ENCODE measurements at regions not wholly inside any gene's neighbourhood (a gene's known extent, or its start where the extent isn't known, plus 50 kb on each side); places are given as distances from the start of the nearest gene placed in this dataset.

GRCh38 chr20:55052459-55052858 lies 577.1 kb downstream of the DOK5 start:
- Histone ChIP-seq H3K4me3 (no peak overlapping the region), H3K4me1 (ENCODE audit: low read depth) (no peaks in the 10 kb centered on the region), H3K27ac (no peak overlapping the region), H3K27me3 (no peaks in the 10 kb centered on the region), H3K9me3 (ENCODE audit: low read depth) (no peaks in the 10 kb centered on the region), H3K36me3 (no peaks in the 10 kb centered on the region)
- TF ChIP-seq, protein P1, sequence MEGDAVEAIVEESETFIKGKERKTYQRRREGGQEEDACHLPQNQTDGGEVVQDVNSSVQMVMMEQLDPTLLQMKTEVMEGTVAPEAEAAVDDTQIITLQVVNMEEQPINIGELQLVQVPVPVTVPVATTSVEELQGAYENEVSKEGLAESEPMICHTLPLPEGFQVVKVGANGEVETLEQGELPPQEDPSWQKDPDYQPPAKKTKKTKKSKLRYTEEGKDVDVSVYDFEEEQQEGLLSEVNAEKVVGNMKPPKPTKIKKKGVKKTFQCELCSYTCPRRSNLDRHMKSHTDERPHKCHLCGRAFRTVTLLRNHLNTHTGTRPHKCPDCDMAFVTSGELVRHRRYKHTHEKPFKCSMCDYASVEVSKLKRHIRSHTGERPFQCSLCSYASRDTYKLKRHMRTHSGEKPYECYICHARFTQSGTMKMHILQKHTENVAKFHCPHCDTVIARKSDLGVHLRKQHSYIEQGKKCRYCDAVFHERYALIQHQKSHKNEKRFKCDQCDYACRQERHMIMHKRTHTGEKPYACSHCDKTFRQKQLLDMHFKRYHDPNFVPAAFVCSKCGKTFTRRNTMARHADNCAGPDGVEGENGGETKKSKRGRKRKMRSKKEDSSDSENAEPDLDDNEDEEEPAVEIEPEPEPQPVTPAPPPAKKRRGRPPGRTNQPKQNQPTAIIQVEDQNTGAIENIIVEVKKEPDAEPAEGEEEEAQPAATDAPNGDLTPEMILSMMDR (IDR thresholded peaks at IDR 0.05; ENCODE audit: low read depth, low read length) = no peak
- no peak for DNase-seq (ENCODE audit: low read depth in 1 of 2, low spot score in 1 of 2)

DNA sequence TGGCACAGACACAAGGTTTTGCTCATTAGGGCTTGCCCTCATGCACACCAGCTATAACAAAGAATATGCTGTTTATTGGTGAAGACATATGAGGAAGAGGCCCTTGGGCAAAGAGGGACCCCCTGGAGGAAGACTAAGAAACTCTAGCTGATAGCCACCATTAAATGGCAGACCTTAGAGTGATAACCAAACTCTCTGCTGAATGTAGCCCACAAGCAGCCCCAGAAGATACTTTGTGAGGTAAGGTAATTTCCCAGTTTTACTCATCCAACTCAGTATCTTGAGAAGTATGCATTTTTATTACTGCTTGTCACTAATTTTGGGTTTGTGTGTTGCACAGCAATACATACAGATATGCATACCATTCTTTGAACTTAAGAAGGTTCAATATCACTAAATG lies 563.3 kb downstream of the DOK5 start:
- TF ChIP-seq, protein P1 (IDR thresholded peaks at IDR 0.05; ENCODE audit: low read depth, low read length) = no peak
- H3K27ac ChIP-seq = no peak overlapping the region
- H3K4me3 ChIP-seq = no peak overlapping the region
- no peaks in the 10 kb centered on the region for H3K4me1 ChIP-seq (ENCODE audit: low read depth)
- no peaks in the 10 kb centered on the region for H3K27me3 ChIP-seq
- no peak for DNase-seq (ENCODE audit: low read depth in 1 of 2, low spot score in 1 of 2)
- no peaks in the 10 kb centered on the region for H3K9me3 ChIP-seq (ENCODE audit: low read depth)
- H3K36me3 ChIP-seq = no peaks in the 10 kb centered on the region

DNA sequence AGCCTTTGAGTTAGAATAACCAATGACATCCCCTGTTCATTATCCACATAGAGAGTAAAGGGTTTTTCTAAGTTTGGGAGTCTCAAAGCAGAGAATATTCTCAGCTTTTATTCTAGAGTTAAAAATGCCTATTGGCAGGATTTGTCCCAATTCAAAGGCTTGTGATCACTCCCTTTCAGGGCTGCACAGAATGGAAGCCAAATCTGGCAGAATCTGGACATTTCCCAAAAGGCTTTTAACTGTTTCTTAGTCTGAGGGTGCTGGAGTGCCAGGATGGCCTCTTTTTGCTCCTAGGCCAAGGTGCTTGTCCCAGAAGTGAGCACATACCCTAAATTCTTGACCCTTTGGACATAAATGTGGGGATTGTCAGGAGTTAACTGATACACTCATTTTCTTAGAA lies 556.6 kb downstream of the DOK5 start:
- no peaks in the 10 kb centered on the region for H3K4me1 ChIP-seq (ENCODE audit: low read depth)
- TF ChIP-seq, protein P1 (IDR thresholded peaks at IDR 0.05; ENCODE audit: low read depth, low read length) = no peak
- no peaks in the 10 kb centered on the region for H3K36me3 ChIP-seq
- H3K4me3 ChIP-seq = no peak overlapping the region
- no peak overlapping the region for H3K27ac ChIP-seq
- DNase-seq (ENCODE audit: low read depth in 1 of 2, low spot score in 1 of 2) = no peak
- H3K9me3 ChIP-seq (ENCODE audit: low read depth) = no peaks in the 10 kb centered on the region
- H3K27me3 ChIP-seq = no peaks in the 10 kb centered on the region

GRCh38 chr20:55014766-55015165 lies 539.4 kb downstream of the DOK5 start:
- H3K27me3 ChIP-seq = no peaks in the 10 kb centered on the region
- no peaks in the 10 kb centered on the region for H3K4me1 ChIP-seq (ENCODE audit: low read depth)
- H3K9me3 ChIP-seq (ENCODE audit: low read depth) = no peaks in the 10 kb centered on the region
- no peak overlapping the region for H3K4me3 ChIP-seq
- H3K27ac ChIP-seq = no peak overlapping the region
- no peak for DNase-seq (ENCODE audit: low read depth in 1 of 2, low spot score in 1 of 2)
- TF ChIP-seq, protein P1 (IDR thresholded peaks at IDR 0.05; ENCODE audit: low read depth, low read length) = no peak
- H3K36me3 ChIP-seq = no peaks in the 10 kb centered on the region

- H3K4me1 ChIP-seq (ENCODE audit: low read depth) = no peaks in the 10 kb centered on the region
- H3K27ac ChIP-seq = no peak overlapping the region
- no peaks in the 10 kb centered on the region for H3K9me3 ChIP-seq (ENCODE audit: low read depth)
- no peak overlapping the region for H3K4me3 ChIP-seq
- H3K36me3 ChIP-seq = no peaks in the 10 kb centered on the region
- DNase-seq (ENCODE audit: low read depth in 1 of 2, low spot score in 1 of 2) = no peak
- H3K27me3 ChIP-seq = no peaks in the 10 kb centered on the region
- TF ChIP-seq, protein P1 (IDR thresholded peaks at IDR 0.05; ENCODE audit: low read depth, low read length) = no peak
Measured at GRCh38 chr20:55010761-55011160, 535.4 kb downstream of the DOK5 start.

DNA sequence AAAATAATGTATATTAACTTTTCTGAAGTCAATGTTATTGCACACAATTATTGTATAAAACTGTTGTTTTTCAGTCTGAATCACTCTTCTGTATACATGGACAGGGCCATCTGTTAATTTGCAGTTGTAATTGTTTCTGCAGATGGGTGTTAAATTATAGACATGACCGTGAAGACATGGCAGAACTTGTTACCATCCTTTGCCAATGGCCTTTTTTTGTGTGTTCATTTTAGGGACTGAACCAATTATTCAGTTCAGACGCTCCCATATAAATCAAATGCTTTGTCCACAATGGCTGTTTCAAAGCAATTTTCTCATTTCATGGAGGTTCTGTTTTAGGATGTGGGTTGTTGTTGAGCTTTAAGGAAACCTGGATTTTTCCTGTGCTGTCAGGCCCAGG lies 533.7 kb downstream of the DOK5 start:
- Histone ChIP-seq H3K27me3 (no peaks in the 10 kb centered on the region), H3K36me3 (no peaks in the 10 kb centered on the region), H3K27ac (no peak overlapping the region), H3K9me3 (ENCODE audit: low read depth) (no peaks in the 10 kb centered on the region), H3K4me3 (no peak overlapping the region), H3K4me1 (ENCODE audit: low read depth) (peaks cover 9% of the 10 kb centered on the region)
- TF ChIP-seq, protein P1 (IDR thresholded peaks at IDR 0.05; ENCODE audit: low read depth, low read length) = no peak
- DNase-seq (ENCODE audit: low read depth in 1 of 2, low spot score in 1 of 2) = no peak
